HCT116 (cell line): ENCODE measurements at regions not wholly inside any gene's neighbourhood (a gene's known extent, or its start where the extent isn't known, plus 50 kb on each side); places are given as distances from the start of the nearest gene placed in this dataset.
"Not testable (repeated sequence)": the region's sequence is repeated elsewhere in the genome, so short reads cannot be mapped to it uniquely, and the experiment has no call there.

ENCODE experiments used
- ATAC-seq: fragments of 200-7000 bp; cut with Tn5 transposase; 2 replicates; pipeline ENCODE4 v1.9.1; 2020; ENCODE audit warnings: mild to moderate bottlenecking, moderate library complexity
- BruUV-seq: library from RNA; stranded (reverse); fragments of 400-500 nt; replicated peaks from 2 replicates; lab custom pipeline; 2021; lab: Mats Ljungman, UMichigan
- CTCF ChIA-PET: fragments of 300-600 bp; sonication (Branson Sonifier 250); formaldehyde crosslinking; loops from one replicate; lab custom pipeline; 2021; ENCODE audit warnings: antibody characterized with exemption; lab: Charles Lee
- POLR2A ChIA-PET: fragments of 300-600, 350-600 bp; sonication (Branson Sonifier 250); formaldehyde crosslinking; loops from one replicate; lab custom pipeline; 2021; ENCODE audit warnings: antibody characterized with exemption; lab: Charles Lee
- RAD21 ChIA-PET, 2 experiments: fragments of 300-600 bp; sonication (Branson Sonifier 250); formaldehyde crosslinking; loops; one replicate each; lab custom pipeline; 2023; ENCODE audit warnings: low total read pairs in 2 of 2; ENCODE audit not compliant: uncharacterized antibody in 2 of 2, unreplicated experiment in 2 of 2, low non-redundant PET in 1 of 2; lab: Charles Lee
- DNase-seq: peaks from one replicate; pipeline ENCODE4 v3.0.0-alpha.2; 2010; ENCODE audit warnings: low read depth, low spot score
- H2AFZ ChIP-seq: fragments of 200-600 bp; shearing (Covaris generic), sonication (generic); 2 replicates; pipeline ENCODE4 v1.6.1; 2017; ENCODE audit warnings: low read depth, mixed run types, mixed read lengths, antibody characterized with exemption, low read length; ENCODE audit not compliant: poor library complexity, severe bottlenecking
- H3K27ac ChIP-seq: 2 replicates; pipeline ENCODE4 v1.5.1; 2012; ENCODE audit warnings: low read depth, low read length
- H3K27me3 ChIP-seq: fragments of 200-600 bp; sonication (generic); 2 replicates; pipeline ENCODE4 v1.6.1; 2016; ENCODE audit warnings: mixed run types, low read length, mixed read lengths; ENCODE audit not compliant: insufficient read depth
- H3K36me3 ChIP-seq, 2 experiments: fragments of 200-500 bp in 1 of 2; fragments of 200-600 bp in 1 of 2; sonication (Bioruptor generic) in 1 of 2; sonication (generic) in 1 of 2; 2 replicates each; pipeline versions ENCODE4 v1.5.1 to v1.6.1; 2014 to 2016; ENCODE audit warnings: low read length in 2 of 2, inconsistent platforms in 1 of 2, mixed read lengths in 1 of 2, mixed run types in 1 of 2; ENCODE audit not compliant: insufficient read depth in 2 of 2, control insufficient read depth in 1 of 2
- H3K4me1 ChIP-seq, 2 experiments: fragments of 200-600 bp in 1 of 2; sonication (generic) in 1 of 2; 2 replicates each; pipeline versions ENCODE4 v1.5.1 to v1.6.1; 2012 to 2017; ENCODE audit warnings: low read length in 2 of 2, inconsistent platforms in 1 of 2, mild to moderate bottlenecking in 1 of 2, mixed read lengths in 1 of 2, mixed run types in 1 of 2, moderate library complexity in 1 of 2; ENCODE audit not compliant: insufficient read depth in 2 of 2, control insufficient read depth in 1 of 2
- H3K4me2 ChIP-seq: fragments of 200-600 bp; sonication (generic); 2 replicates; pipeline ENCODE4 v1.6.1; 2017; ENCODE audit warnings: mixed run types, low read length, mixed read lengths
- H3K4me3 ChIP-seq, 2 experiments: fragments of 200-600 bp in 1 of 2; sonication (generic) in 1 of 2; replicated peaks in 1 of 2; 2 replicates each; pipeline ENCODE4 v1.5.1; 2011 to 2016; ENCODE audit warnings: low read length in 2 of 2, control low read depth in 1 of 2, low read depth in 1 of 2, mild to moderate bottlenecking in 1 of 2, mixed read lengths in 1 of 2, mixed run types in 1 of 2
- H3K79me2 ChIP-seq: fragments of 200-600 bp; sonication (generic); 2 replicates; pipeline ENCODE4 v1.6.1; 2017; ENCODE audit warnings: mild to moderate bottlenecking, mixed run types, low read length, moderate library complexity, mixed read lengths; ENCODE audit not compliant: insufficient read depth
- H3K9ac ChIP-seq: fragments of 200-600 bp; sonication (generic); 2 replicates; pipeline ENCODE4 v1.6.1; 2016; ENCODE audit warnings: low read length, mixed read lengths
- H3K9me2 ChIP-seq: fragments of 200-600 bp; sonication (generic), shearing (Covaris generic); 2 replicates; pipeline ENCODE4 v1.6.1; 2017; ENCODE audit warnings: mixed run types, mild to moderate bottlenecking, moderate library complexity; ENCODE audit not compliant: insufficient read depth
- H3K9me3 ChIP-seq, 2 experiments: fragments of 200-500 bp in 1 of 2; fragments of 200-600 bp in 1 of 2; sonication (Bioruptor generic) in 1 of 2; sonication (generic) in 1 of 2; 2 replicates each; pipeline ENCODE4 v1.6.1; 2014 to 2017; ENCODE audit warnings: low read length in 2 of 2, mixed read lengths in 2 of 2, inconsistent platforms in 1 of 2, low read depth in 1 of 2, mild to moderate bottlenecking in 1 of 2, mixed run types in 1 of 2, moderate library complexity in 1 of 2; ENCODE audit not compliant: control insufficient read depth in 1 of 2, insufficient read depth in 1 of 2
- H4K20me1 ChIP-seq: fragments of 200-600 bp; sonication (generic), shearing (Covaris generic); 2 replicates; pipeline ENCODE4 v1.6.1; 2017; ENCODE audit warnings: mixed run types, mild to moderate bottlenecking, moderate library complexity; ENCODE audit not compliant: insufficient read depth
- intact Hi-C: fragments of 100-400 bp; cut with micrococcal nuclease; formaldehyde crosslinking; loops from 2 replicates; pipeline ENCODE4 v1.10.0; 2022

- DNase-seq, H3K36me3 ChIP-seq, H3K4me1 ChIP-seq, CTCF ChIA-PET, H3K9me2 ChIP-seq, H3K9me3 ChIP-seq, H3K9ac ChIP-seq, H3K27me3 ChIP-seq, POLR2A ChIA-PET, H2AFZ ChIP-seq, H3K4me2 ChIP-seq, RAD21 ChIA-PET, H3K4me3 ChIP-seq, intact Hi-C loops, H3K79me2 ChIP-seq, H3K27ac ChIP-seq, ATAC-seq, H4K20me1 ChIP-seq, BruUV-seq: not testable (repeated sequence)
Measured at GRCh38 chr11:3572976-3573647, 68.7 kb downstream of the ART5 start.

GRCh38 chr11:3571752-3572151, 70.0 kb downstream of the ART5 start:
- H3K27me3 ChIP-seq, H3K4me3 ChIP-seq, H3K36me3 ChIP-seq, POLR2A ChIA-PET, intact Hi-C loops, ATAC-seq, CTCF ChIA-PET, H3K9me3 ChIP-seq, H3K4me1 ChIP-seq, RAD21 ChIA-PET, H3K4me2 ChIP-seq, H2AFZ ChIP-seq, H3K9me2 ChIP-seq, H3K27ac ChIP-seq, H3K9ac ChIP-seq, H4K20me1 ChIP-seq, H3K79me2 ChIP-seq, BruUV-seq, DNase-seq: not testable (repeated sequence)

GRCh38 chr11:3565838-3566237, 76.0 kb downstream of the ART5 start:
- DNase-seq, H3K4me2 ChIP-seq, H3K9ac ChIP-seq, POLR2A ChIA-PET, BruUV-seq, RAD21 ChIA-PET, CTCF ChIA-PET, H3K4me1 ChIP-seq, H3K79me2 ChIP-seq, H3K27me3 ChIP-seq, H3K27ac ChIP-seq, H4K20me1 ChIP-seq, intact Hi-C loops, H3K4me3 ChIP-seq, ATAC-seq, H2AFZ ChIP-seq, H3K36me3 ChIP-seq, H3K9me3 ChIP-seq, H3K9me2 ChIP-seq: not testable (repeated sequence)
